IMR-90 (cell line): ENCODE measurements at regions not wholly inside any gene's neighbourhood (a gene's known extent, or its start where the extent isn't known, plus 50 kb on each side); places are given as distances from the start of the nearest gene placed in this dataset.

Experiments used
- ATAC-seq: fragments of 200-7000 bp; cut with Tn5 transposase; 2 replicates; pipeline ENCODE4 v1.9.1; 2020; ENCODE audit warnings: low read depth, mild to moderate bottlenecking, moderate library complexity
- BruUV-seq: library from RNA; stranded (reverse); fragments of 400-500 nt; replicated peaks from 2 replicates; lab custom pipeline; 2021; lab: Mats Ljungman, UMichigan
- CTCF ChIA-PET: fragments of 300-600 bp; formaldehyde crosslinking; extraction: SDS; loops from one replicate; lab custom pipeline; 2021; ENCODE audit warnings: antibody characterized with exemption; lab: Yijun Ruan, JAX
- POLR2A ChIA-PET: fragments of 300-600 bp; sonication (Branson Sonifier 250); formaldehyde crosslinking; loops from one replicate; lab custom pipeline; 2022; ENCODE audit warnings: antibody characterized with exemption; ENCODE audit not compliant: unreplicated experiment; lab: Charles Lee
- DNase-seq: peaks from one replicate; pipeline ENCODE4 v3.0.0; 2013
- H2AFZ ChIP-seq: replicated peaks from 2 replicates; pipeline ENCODE3; 2013; ENCODE audit warnings: low read length, mild to moderate bottlenecking; ENCODE audit not compliant: poor library complexity
- H2AK5ac ChIP-seq: 2 replicates; pipeline ENCODE4 v1.6.1; 2013; ENCODE audit warnings: low read depth, low read length, inconsistent platforms
- H2AK9ac ChIP-seq: replicated peaks from 2 replicates; pipeline ENCODE3; 2013; ENCODE audit warnings: mild to moderate bottlenecking, low read depth, low read length, moderate library complexity; ENCODE audit not compliant: poor library complexity
- H2BK120ac ChIP-seq: 2 replicates; pipeline ENCODE4 v1.6.1; 2013; ENCODE audit warnings: low read depth, low read length, inconsistent platforms
- H2BK15ac ChIP-seq: 3 replicates; pipeline ENCODE4 v1.6.1; 2013; ENCODE audit warnings: low read depth, low read length, inconsistent platforms
- H2BK20ac ChIP-seq: 2 replicates; pipeline ENCODE4 v1.6.1; 2013; ENCODE audit warnings: low read depth, mild to moderate bottlenecking, inconsistent platforms, low read length, moderate library complexity
- H2BK5ac ChIP-seq: 2 replicates; pipeline ENCODE4 v1.6.1; 2013; ENCODE audit warnings: mild to moderate bottlenecking, low read depth, low read length, inconsistent platforms; ENCODE audit not compliant: poor library complexity, severe bottlenecking
- H3K14ac ChIP-seq: replicated peaks from 2 replicates; pipeline ENCODE4 v1.6.1; 2013; ENCODE audit warnings: low read depth, low read length, inconsistent platforms
- H3K18ac ChIP-seq: 2 replicates; pipeline ENCODE4 v1.6.1; 2013; ENCODE audit warnings: low read depth, low read length, control low read depth
- H3K23ac ChIP-seq: 2 replicates; pipeline ENCODE4 v1.6.1; 2013; ENCODE audit warnings: low read depth, low read length, inconsistent platforms
- H3K27ac ChIP-seq: 2 replicates; pipeline ENCODE4 v1.5.1; 2013; ENCODE audit warnings: mild to moderate bottlenecking, control low read depth, low read length; ENCODE audit not compliant: insufficient read depth
- H3K27me3 ChIP-seq: 2 replicates; pipeline ENCODE4 v1.6.1; 2013; ENCODE audit warnings: low read length; ENCODE audit not compliant: control insufficient read depth, insufficient read depth
- H3K36me3 ChIP-seq: 2 replicates; pipeline ENCODE4 v1.6.1; 2013; ENCODE audit warnings: low read length, mixed read lengths; ENCODE audit not compliant: control insufficient read depth, insufficient read depth
- H3K4ac ChIP-seq: 2 replicates; pipeline ENCODE4 v1.6.1; 2013; ENCODE audit warnings: low read depth, low read length, inconsistent platforms
- H3K4me1 ChIP-seq: 2 replicates; pipeline ENCODE4 v1.6.1; 2013; ENCODE audit warnings: low read length, mixed read lengths; ENCODE audit not compliant: control insufficient read depth, insufficient read depth
- H3K4me2 ChIP-seq: 2 replicates; pipeline ENCODE4 v1.6.1; 2013; ENCODE audit warnings: low read depth, mild to moderate bottlenecking, control low read depth, low read length, moderate library complexity
- H3K4me3 ChIP-seq: 2 replicates; pipeline ENCODE4 v1.5.1; 2013; ENCODE audit warnings: low read depth, mild to moderate bottlenecking, control low read depth, low read length, moderate library complexity; ENCODE audit not compliant: insufficient read depth
- H3K56ac ChIP-seq: 2 replicates; pipeline ENCODE4 v1.6.1; 2013; ENCODE audit warnings: low read length, inconsistent platforms; ENCODE audit not compliant: insufficient read depth; ENCODE audit errors: extremely low read depth
- H3K79me1 ChIP-seq, 2 experiments: 2 replicates each; pipeline ENCODE4 v1.6.1; 2013; ENCODE audit warnings: low read length in 2 of 2, inconsistent platforms in 1 of 2, low read depth in 1 of 2
- H3K9ac ChIP-seq: 2 replicates; pipeline ENCODE4 v1.6.1; 2013; ENCODE audit warnings: low read depth, low read length, control low read depth
- H3K9me1 ChIP-seq: 2 replicates; pipeline ENCODE4 v1.6.1; 2013; ENCODE audit warnings: low read length, inconsistent platforms; ENCODE audit not compliant: insufficient read depth
- H3K9me3 ChIP-seq: 2 replicates; pipeline ENCODE4 v1.6.1; 2013; ENCODE audit warnings: low read length; ENCODE audit not compliant: control insufficient read depth, insufficient read depth
- H4K20me1 ChIP-seq: 2 replicates; pipeline ENCODE4 v1.6.1; 2013; ENCODE audit warnings: low read length, inconsistent platforms; ENCODE audit not compliant: insufficient read depth
- H4K5ac ChIP-seq: 2 replicates; pipeline ENCODE4 v1.6.1; 2013; ENCODE audit warnings: mild to moderate bottlenecking, low read depth, low read length, control low read depth
- H4K8ac ChIP-seq, 2 experiments: 2 replicates each; pipeline ENCODE4 v1.6.1; 2013; ENCODE audit warnings: low read depth in 2 of 2, low read length in 2 of 2, control low read depth in 1 of 2, inconsistent platforms in 1 of 2
- H4K91ac ChIP-seq: 2 replicates; pipeline ENCODE4 v1.6.1; 2013; ENCODE audit warnings: low read depth, low read length, inconsistent platforms; ENCODE audit not compliant: insufficient read depth
- CEBPB ChIP-seq: IDR thresholded peaks from 2 replicates; pipeline ENCODE4 v1.6.1; 2012; ENCODE audit warnings: low read depth, low read length, improper control_type of control experiment
- CHD1 ChIP-seq: IDR thresholded peaks from 2 replicates; pipeline ENCODE4 v1.6.1; 2012; ENCODE audit warnings: low read depth, low read length, improper control_type of control experiment
- FOS ChIP-seq: fragments of 150-350 bp; IDR thresholded peaks from 2 replicates; pipeline ENCODE4 v1.6.1; 2016; ENCODE audit warnings: low read depth, low read length
- MAFK ChIP-seq: IDR thresholded peaks from 2 replicates; pipeline ENCODE4 v1.6.1; 2012; ENCODE audit warnings: low read depth, low read length, improper control_type of control experiment
- MAZ ChIP-seq: IDR thresholded peaks from 2 replicates; pipeline ENCODE4 v1.6.1; 2012; ENCODE audit warnings: low read depth, mild to moderate bottlenecking, low read length, improper control_type of control experiment, moderate library complexity, borderline replicate concordance
- MXI1 ChIP-seq: IDR thresholded peaks from 2 replicates; pipeline ENCODE4 v1.6.1; 2012; ENCODE audit warnings: low read depth, mild to moderate bottlenecking, low read length, moderate library complexity, borderline replicate concordance
- NFE2L2 ChIP-seq: fragments of 150-350 bp; IDR thresholded peaks from 2 replicates; pipeline ENCODE4 v1.6.1; 2016; ENCODE audit warnings: low read depth, mild to moderate bottlenecking, low read length
- POLR2A ChIP-seq: IDR thresholded peaks from 2 replicates; pipeline ENCODE4 v1.6.1; 2012; ENCODE audit warnings: mild to moderate bottlenecking, low read depth, low read length
- RAD21 ChIP-seq: IDR thresholded peaks from 2 replicates; pipeline ENCODE4 v1.6.1; 2012; ENCODE audit warnings: low read length, improper control_type of control experiment
- RCOR1 ChIP-seq: IDR thresholded peaks from 2 replicates; pipeline ENCODE4 v1.6.1; 2012; ENCODE audit warnings: mild to moderate bottlenecking, low read length, improper control_type of control experiment; ENCODE audit not compliant: insufficient replicate concordance
- RFX5 ChIP-seq: IDR thresholded peaks from 2 replicates; pipeline ENCODE4 v1.8.0; 2012; ENCODE audit warnings: low read depth, mild to moderate bottlenecking, low read length, moderate library complexity
- SMC3 ChIP-seq: fragments of 150-350 bp; IDR thresholded peaks from 2 replicates; pipeline ENCODE4 v1.6.1; 2016; ENCODE audit warnings: low read depth, mild to moderate bottlenecking, antibody characterized with exemption, low read length, moderate library complexity
- WGBS, 2 experiments: methylation state at CpG; one replicate each; pipeline versions ENCODE4 v1.1.5 to v1.1.7; 2013; ENCODE audit warnings: missing lambda C conversion rate in 2 of 2; ENCODE audit not compliant: insufficient read length in 1 of 2; ENCODE audit errors: extremely low coverage in 2 of 2; 5-methylcytosine and 5-hydroxymethylcytosine counted together
- dilution Hi-C: fragments of 300-500 bp; cut with HindIII; formaldehyde crosslinking; loops from one replicate; pipeline ENCODE4 v1.14.3; 2018; ENCODE audit warnings: low sequenced_read_pairs; ENCODE audit not compliant: unreplicated experiment
- in situ Hi-C: fragments of 300-500 bp; cut with MboI; formaldehyde crosslinking; loops from 3 replicates; pipeline ENCODE4 v1.14.3; 2019; ENCODE audit warnings: low sequenced_read_pairs, inconsistent platforms, mixed read lengths
- intact Hi-C: fragments of 100-400 bp; cut with micrococcal nuclease; formaldehyde crosslinking; loops from 2 replicates; pipeline ENCODE4 v1.10.0; 2022
- TF ChIP-seq, protein P1 (sequence below): fragments of 150-350 bp; IDR thresholded peaks from 2 replicates; pipeline ENCODE4 v1.6.1; 2016; ENCODE audit warnings: low read depth, mild to moderate bottlenecking, low read length, moderate library complexity, borderline replicate concordance
- TF ChIP-seq, protein P2 (sequence below): conservative IDR thresholded peaks from 2 replicates; pipeline ENCODE4 v1.5.1; 2012; ENCODE audit warnings: mild to moderate bottlenecking, low read depth, low read length, improper control_type of control experiment

DNA sequence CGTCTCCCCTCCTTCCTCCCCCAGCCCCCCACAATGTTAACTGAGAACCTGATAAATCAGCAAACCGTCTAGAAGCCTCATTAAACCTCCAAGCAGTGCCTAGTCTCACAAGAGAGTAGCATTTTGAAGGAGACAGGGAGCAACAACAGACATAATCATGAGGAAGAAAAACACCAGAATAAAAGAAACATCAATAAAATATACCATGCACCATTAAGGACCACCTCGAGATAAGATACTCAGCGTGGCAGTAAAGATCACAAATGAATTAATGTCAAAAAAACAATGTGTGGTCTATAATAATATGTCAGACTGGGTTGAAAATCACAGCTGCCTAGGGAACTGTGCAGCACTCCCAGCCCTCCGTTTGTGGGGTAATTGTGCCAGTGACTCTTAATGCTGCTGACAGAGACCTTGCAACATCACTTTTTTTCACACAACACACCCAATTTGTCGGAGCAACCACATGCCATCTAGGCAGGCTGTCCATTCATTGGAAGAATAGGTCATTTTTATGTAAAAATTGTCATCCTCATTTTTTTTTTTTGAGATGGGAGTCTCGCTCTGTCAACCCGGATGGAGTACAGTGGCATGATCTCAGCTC, 450.8 kb upstream of the WWC1 start:
- no peak overlapping the region for H3K4me3 ChIP-seq
- TF ChIP-seq, protein P1, sequence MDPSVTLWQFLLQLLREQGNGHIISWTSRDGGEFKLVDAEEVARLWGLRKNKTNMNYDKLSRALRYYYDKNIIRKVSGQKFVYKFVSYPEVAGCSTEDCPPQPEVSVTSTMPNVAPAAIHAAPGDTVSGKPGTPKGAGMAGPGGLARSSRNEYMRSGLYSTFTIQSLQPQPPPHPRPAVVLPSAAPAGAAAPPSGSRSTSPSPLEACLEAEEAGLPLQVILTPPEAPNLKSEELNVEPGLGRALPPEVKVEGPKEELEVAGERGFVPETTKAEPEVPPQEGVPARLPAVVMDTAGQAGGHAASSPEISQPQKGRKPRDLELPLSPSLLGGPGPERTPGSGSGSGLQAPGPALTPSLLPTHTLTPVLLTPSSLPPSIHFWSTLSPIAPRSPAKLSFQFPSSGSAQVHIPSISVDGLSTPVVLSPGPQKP, result no peak
- TF ChIP-seq RCOR1 (no peak), SMC3 (no peak), MAFK (no peak), FOS (no peak), POLR2A (no peak), NFE2L2 (no peak), MXI1 (no peak), RAD21 (no peak), MAZ (no peak), CHD1 (no peak), RFX5 (no peak), CEBPB (no peak)
- TF ChIP-seq, protein P2, sequence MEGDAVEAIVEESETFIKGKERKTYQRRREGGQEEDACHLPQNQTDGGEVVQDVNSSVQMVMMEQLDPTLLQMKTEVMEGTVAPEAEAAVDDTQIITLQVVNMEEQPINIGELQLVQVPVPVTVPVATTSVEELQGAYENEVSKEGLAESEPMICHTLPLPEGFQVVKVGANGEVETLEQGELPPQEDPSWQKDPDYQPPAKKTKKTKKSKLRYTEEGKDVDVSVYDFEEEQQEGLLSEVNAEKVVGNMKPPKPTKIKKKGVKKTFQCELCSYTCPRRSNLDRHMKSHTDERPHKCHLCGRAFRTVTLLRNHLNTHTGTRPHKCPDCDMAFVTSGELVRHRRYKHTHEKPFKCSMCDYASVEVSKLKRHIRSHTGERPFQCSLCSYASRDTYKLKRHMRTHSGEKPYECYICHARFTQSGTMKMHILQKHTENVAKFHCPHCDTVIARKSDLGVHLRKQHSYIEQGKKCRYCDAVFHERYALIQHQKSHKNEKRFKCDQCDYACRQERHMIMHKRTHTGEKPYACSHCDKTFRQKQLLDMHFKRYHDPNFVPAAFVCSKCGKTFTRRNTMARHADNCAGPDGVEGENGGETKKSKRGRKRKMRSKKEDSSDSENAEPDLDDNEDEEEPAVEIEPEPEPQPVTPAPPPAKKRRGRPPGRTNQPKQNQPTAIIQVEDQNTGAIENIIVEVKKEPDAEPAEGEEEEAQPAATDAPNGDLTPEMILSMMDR, result no peak
- no peak overlapping the region for H3K27ac ChIP-seq
- no peak overlapping the region for H2AK9ac ChIP-seq
- ATAC-seq (no peak), DNase-seq (no peak)
- H4K91ac ChIP-seq, result no peak overlapping the region
- dilution Hi-C loops (no loop called here), intact Hi-C loops (no loop called here), in situ Hi-C loops (no loop called here)
- H2BK15ac ChIP-seq, result no peak overlapping the region
- H4K5ac ChIP-seq, result no peak overlapping the region
- no peak overlapping the region for H4K8ac ChIP-seq
- H3K14ac ChIP-seq, result no peak overlapping the region
- no peak overlapping the region for H2BK120ac ChIP-seq
- POLR2A ChIA-PET, result no interaction called here
- H2BK5ac ChIP-seq, result no peak overlapping the region
- H3K4me2 ChIP-seq, result no peak overlapping the region
- H3K4me1 ChIP-seq, result no peaks in the 10 kb centered on the region
- CTCF ChIA-PET, result no interaction called here
- no peaks in the 10 kb centered on the region for H3K9me1 ChIP-seq
- H3K4ac ChIP-seq, result no peak overlapping the region
- no peaks in the 10 kb centered on the region for H4K20me1 ChIP-seq
- no peaks in the 10 kb centered on the region for H3K36me3 ChIP-seq
- H2BK20ac ChIP-seq, result no peak overlapping the region
- H3K23ac ChIP-seq, result no peak overlapping the region
- H3K18ac ChIP-seq, result no peak overlapping the region
- no peak overlapping the region for H2AFZ ChIP-seq
- no CpG with 5 or more reads among the region's 8 CpGs for WGBS, 2 experiments
- no peaks in the 10 kb centered on the region for H3K9me3 ChIP-seq
- H3K9ac ChIP-seq, result no peak overlapping the region
- H3K79me1 ChIP-seq, result no peaks in the 10 kb centered on the region
- no TSS peak for BruUV-seq
- H3K27me3 ChIP-seq, result peaks cover under 1% of the 10 kb centered on the region; the same call in 1 of the 2 replicates
- no peak overlapping the region for H2AK5ac ChIP-seq
- H3K56ac ChIP-seq, result no peak overlapping the region
